ENCODE measurements at regions not wholly inside any gene's neighbourhood (a gene's known extent, or its start where the extent isn't known, plus 50 kb on each side); places are given as distances from the start of the nearest gene placed in this dataset.

DNA sequence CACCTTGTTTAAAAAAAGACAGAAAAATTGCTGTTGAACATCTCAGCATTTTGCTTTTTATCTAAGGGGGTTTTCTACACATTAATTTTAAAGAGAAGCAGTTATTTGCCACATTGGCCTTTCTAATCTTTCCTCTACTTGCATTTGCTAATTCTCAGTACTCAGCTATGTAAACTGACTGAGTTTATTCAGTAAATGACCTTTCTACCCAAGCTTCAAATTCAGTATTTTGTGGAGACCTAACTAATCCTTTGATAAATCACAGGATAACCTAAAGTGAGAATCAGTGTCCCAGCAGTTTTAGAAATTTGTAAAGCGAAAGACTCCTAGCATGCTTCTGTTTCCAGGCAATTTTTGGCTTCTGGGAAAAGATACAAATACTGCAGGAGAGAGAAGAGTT is 288.4 kb downstream of the ASXL3 start:
- POLR2A ChIA-PET = no interaction called here
- no peak for DNase-seq (ENCODE audit: low read depth, low spot score)
- TF ChIP-seq, protein P1, sequence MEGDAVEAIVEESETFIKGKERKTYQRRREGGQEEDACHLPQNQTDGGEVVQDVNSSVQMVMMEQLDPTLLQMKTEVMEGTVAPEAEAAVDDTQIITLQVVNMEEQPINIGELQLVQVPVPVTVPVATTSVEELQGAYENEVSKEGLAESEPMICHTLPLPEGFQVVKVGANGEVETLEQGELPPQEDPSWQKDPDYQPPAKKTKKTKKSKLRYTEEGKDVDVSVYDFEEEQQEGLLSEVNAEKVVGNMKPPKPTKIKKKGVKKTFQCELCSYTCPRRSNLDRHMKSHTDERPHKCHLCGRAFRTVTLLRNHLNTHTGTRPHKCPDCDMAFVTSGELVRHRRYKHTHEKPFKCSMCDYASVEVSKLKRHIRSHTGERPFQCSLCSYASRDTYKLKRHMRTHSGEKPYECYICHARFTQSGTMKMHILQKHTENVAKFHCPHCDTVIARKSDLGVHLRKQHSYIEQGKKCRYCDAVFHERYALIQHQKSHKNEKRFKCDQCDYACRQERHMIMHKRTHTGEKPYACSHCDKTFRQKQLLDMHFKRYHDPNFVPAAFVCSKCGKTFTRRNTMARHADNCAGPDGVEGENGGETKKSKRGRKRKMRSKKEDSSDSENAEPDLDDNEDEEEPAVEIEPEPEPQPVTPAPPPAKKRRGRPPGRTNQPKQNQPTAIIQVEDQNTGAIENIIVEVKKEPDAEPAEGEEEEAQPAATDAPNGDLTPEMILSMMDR (IDR thresholded peaks at IDR 0.05; ENCODE audit: insufficient read depth, low read length, missing control alignments) = no peak
- CTCF ChIA-PET = no interaction called here
- no peak overlapping the region for H3K4me3 ChIP-seq (ENCODE audit: low read depth, low read length)

DNA sequence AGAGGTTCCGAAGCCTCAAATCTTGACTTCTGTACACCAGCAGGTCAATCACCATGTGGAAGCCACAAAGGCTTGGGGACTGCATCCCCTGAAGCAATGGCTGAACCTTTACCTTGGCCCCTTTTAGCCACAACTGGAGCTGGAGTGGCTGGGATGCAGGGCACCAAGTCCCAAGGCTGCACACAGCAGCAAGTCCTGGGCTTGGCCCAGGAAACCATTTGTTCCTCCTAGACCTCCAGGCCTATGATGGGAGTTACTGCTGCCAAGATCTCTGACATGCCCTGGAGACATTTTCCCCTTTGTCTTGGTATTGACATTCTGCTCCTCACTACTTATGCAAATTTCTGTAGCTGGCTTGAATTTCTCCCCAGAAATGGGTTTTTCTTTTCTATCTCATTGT is 285.9 kb downstream of the ASXL3 start:
- H3K4me3 ChIP-seq (ENCODE audit: low read depth, low read length) = no peak overlapping the region
- CTCF ChIA-PET = no interaction called here
- TF ChIP-seq, protein P1 (IDR thresholded peaks at IDR 0.05; ENCODE audit: insufficient read depth, low read length, missing control alignments) = no peak
- POLR2A ChIA-PET = no interaction called here
- DNase-seq (ENCODE audit: low read depth, low spot score) = no peak

DNA sequence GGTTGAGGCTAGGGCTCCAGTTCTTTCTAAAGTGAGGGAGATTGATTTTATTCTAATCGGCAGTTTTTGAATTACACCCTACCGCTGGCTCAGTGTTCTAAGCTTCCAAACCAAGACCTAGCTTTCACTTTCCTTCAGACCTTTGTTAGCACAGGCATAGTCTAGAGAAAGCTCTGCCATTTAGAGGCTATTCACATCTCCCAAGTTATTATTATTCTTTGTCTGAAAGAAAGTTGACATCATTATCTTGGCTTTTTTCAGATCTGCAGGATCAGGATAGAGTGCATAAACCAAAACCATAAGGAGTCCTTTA is 276.8 kb downstream of the ASXL3 start:
- ChIA-PET CTCF (no interaction called here), POLR2A (no interaction called here)
- H3K4me3 ChIP-seq (ENCODE audit: low read depth, low read length) = no peak overlapping the region
- TF ChIP-seq, protein P1 (IDR thresholded peaks at IDR 0.05; ENCODE audit: insufficient read depth, low read length, missing control alignments) = no peak
- DNase-seq (ENCODE audit: low read depth, low spot score) = no peak

DNA sequence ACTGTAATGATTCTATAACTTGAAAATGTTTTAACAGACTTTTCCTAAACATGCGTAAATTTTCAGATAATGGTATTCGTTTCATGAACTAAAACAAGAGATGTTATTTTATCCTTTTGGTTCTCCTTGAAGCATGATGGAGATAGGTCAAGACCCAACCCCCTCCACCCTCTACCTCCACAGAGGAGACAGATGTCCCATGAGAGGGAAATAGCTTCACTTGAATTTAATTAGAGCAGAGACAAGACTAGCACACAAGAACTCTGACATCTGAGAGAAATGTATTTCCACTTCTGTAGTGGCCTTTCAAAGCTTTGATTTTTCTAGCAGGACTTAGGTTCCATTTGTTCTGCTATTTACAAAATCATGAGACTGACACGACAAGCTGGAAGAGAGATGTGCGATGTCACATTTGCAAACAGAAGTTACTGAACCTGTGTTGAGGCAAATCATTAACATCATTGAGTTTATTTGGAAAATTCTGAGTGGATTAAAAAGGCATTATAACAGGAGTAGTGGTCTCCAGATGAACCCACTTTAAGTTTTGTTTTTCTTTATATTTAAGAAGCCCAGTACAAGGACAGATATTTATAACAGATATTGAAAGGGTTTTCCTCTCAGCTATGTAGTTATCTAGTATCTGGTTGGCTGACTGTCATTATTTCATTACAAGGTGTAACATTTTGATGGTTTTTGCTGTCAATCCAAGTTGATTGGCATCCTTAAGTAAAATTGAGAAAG is 276.2 kb downstream of the ASXL3 start:
- no peak overlapping the region for H3K4me3 ChIP-seq (ENCODE audit: low read depth, low read length)
- ChIA-PET CTCF (no interaction called here), POLR2A (no interaction called here)
- TF ChIP-seq, protein P1 (IDR thresholded peaks at IDR 0.05; ENCODE audit: insufficient read depth, low read length, missing control alignments) = no peak
- no peak for DNase-seq (ENCODE audit: low read depth, low spot score)

DNA sequence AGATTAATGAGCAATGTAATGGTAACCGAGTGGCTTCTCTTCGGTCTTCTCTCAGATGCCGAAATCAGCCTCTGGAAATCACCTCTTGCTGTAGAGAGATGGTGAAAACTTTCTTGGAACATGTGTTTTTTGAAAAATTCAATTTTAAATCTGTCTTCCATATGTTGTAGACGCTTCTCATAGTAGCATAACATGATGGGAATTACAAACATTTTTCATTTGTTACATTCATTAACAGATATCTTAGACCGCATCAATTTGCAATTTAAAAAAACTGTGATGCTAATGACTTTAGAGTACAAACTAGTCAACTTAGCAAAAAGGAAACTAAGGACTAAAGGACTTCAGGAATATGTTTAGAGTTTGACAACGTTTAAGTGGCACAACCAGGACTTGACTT is 275.2 kb downstream of the ASXL3 start:
- CTCF ChIA-PET = no interaction called here
- TF ChIP-seq, protein P1 (IDR thresholded peaks at IDR 0.05; ENCODE audit: insufficient read depth, low read length, missing control alignments) = no peak
- DNase-seq (ENCODE audit: low read depth, low spot score) = no peak
- POLR2A ChIA-PET = no interaction called here
- H3K4me3 ChIP-seq (ENCODE audit: low read depth, low read length) = no peak overlapping the region

DNA sequence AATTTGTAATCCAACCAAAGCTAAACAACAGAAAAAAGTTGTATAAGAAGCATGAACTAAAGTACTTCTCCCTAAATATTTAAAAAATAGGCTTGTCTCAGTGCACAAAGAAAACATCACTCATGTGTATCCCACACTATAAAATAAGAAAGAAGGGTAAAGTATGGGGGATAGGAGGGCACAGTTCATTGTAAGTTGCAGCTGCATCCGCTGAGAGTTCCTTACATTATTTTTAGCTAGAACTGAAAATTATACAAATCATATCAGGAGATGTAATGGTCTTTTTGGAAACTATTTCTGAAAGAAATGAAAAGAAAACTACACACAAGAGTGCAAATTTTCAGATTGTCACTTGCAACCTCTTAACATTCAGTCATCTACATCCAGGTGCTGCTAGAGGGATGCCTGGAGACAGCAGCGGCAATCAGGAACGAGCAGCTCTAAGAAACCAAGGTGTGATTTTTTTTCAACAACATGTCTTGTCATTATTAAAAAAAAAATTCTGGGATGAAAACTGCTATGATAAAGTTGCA is 273.6 kb downstream of the ASXL3 start:
- DNase-seq (ENCODE audit: low read depth, low spot score) = no peak
- CTCF ChIA-PET = no interaction called here

More for the DNA sequence above, 273.6 kb downstream of the ASXL3 start:
- TF ChIP-seq, protein P1 (IDR thresholded peaks at IDR 0.05; ENCODE audit: insufficient read depth, low read length, missing control alignments) = no peak
- POLR2A ChIA-PET = no interaction called here
- H3K4me3 ChIP-seq (ENCODE audit: low read depth, low read length) = no peak overlapping the region
